Stimulated activated CD8-positive, alpha-beta memory T cell treated with anti-CD3 and anti-CD28 coated beads, Interleukin-4, amount 100 ng/mL, for 48 hours (primary cell): ENCODE measurements at regions not wholly inside any gene's neighbourhood (a gene's known extent, or its start where the extent isn't known, plus 50 kb on each side); places are given as distances from the start of the nearest gene placed in this dataset.

Experiments
- DNase-seq: peaks from one replicate; pipeline ENCODE4 v3.0.0-alpha.2; 2020

DNA sequence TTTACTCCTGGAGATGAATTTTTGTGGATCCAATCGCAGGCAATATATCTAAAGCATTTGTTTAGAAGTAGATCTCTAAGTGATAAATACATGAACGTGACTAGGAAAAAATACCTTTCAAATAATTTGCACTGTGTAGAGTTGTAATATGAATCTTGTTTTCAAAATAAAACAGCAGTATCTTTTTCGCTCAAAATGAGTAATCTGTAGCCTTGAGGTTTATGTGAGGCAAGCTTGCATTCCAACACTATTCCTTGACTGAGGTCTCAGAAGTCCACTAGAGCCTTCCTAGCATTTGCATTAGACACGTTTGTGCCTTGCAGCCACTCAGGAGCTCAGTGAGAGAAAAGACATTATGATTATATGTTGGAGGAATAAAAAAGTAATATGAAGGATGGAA, 138.3 kb upstream of the ROBO1 start:
- no peak for DNase-seq

DNA sequence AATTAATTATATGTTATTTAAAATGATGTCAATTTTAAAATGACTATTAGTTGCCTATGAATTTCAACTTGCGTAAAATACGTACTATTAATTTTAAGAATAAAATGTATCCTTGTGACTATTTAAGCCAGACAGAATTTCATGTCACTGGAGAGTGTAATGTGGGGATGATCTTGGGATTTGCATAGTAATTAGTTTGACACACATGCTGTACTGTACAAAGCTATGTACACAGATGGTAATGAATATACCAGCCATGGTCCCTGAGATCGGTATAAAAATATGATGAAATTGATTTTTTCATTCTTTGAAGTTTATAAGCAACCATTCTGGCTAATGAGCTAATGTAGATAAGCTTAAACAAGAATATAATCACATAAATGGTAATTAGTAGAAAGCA, 134.4 kb upstream of the ROBO1 start:
- DNase-seq: no peak

DNA sequence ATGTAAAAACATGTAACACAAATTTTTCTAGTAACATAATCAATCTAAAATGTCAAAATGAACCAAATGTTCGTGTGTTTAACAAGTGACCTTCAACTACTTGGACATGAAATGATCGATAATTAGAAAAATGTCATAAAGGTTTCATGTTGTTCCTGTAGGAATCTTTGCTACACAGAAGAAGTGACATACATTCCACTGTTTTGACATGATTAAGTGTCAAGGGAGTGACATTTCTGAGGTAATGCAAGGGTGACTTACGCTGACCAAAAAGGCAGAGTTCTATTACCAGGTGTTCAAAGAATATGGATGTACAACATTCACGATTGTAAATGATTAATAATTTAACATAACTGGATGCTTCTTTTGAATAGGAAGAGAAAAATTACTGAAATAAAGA, 131.1 kb upstream of the ROBO1 start:
- no peak for DNase-seq

DNA sequence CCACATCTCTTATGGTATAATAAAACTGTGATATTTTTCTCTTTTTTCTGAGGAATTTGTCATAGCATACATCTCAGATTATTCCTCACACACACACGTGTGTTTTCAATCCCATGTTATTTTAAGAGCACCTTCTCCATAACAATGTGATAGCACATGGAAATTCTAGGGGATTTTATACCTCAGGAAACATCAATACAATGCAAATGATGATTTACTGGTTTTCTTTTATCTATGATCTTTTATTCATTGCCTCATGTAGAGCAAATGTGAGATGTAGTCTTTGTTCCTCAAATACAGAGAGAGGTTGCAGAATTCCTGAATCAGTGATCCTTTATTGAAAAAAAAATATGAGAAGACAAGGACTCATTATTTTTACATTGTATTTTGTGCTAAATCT, 128.3 kb upstream of the ROBO1 start:
- no peak for DNase-seq

DNA sequence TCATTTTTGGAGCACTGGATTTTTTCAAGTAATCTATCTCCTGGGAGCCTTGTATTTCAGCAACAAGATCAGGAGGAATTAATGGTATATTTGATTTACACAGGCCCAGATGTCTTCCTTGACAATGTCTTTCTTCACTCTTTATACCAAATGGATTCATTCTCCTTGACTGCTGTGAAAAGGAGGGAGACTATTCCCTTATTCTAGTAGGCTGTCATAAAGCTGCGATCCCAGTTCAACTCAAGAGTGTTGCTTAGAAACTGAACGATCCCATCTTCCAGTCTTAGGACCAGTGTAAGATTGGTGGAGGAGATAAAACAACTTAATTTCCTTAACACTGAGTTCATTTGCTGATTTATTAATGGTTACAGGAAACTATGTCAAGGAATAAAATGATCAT, 119.4 kb upstream of the ROBO1 start:
- no peak for DNase-seq

DNA sequence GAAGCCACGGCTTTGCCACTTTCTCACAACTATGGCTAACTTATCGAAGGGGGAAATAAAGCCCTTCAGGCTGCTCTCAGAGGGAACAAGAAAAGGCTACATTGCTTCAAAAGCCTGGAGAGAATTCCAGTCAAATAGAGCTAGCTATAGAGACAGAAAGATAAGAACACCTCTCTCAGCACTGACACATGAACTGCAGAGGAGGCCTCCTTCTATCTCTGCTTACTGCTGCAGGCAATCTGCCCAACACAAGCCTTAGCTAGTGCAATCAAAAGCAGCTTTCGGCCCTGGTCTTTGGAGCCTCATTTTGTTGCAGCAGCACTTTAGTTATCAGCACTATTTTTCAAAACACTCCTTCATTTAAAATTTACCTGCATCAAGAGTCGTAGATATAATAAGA, 118.4 kb upstream of the ROBO1 start:
- no peak for DNase-seq

DNA sequence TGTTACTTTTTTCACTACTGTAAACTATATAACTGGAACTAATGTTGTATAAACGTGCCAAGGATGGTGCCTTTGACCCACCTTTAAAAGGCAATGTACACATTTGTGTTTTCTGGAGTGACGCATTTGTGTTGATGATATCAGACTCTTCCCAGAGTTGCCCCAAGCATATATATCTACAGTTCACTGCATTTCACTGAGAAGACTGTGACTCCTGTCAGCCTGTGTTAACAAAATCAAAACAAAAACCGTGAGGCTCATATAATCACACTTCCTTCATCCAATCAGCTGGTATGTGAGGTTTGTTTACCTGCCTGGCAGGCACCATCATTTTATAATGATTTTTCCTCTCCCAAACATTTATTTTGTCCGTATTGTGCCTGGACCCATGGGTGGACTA, 117.6 kb upstream of the ROBO1 start:
- DNase-seq: no peak

DNA sequence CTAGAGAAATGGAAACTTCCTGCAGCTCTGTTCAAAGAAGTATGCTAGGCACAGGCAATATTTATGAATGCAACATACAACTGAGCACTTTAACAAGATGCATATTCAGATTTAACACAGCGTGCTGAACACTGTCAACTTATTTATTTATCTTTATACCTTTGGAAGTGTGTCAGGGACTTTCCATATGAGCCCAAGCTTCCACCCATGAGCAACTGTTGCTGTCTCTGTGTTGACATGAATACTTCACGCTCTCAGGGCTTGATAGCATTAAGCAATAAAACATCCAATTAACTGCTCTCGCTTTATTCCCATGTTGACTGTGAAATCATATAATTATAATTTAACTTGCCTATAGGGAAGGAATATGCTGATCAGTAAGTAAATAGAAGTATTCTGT, 116.6 kb upstream of the ROBO1 start:
- DNase-seq: no peak

DNA sequence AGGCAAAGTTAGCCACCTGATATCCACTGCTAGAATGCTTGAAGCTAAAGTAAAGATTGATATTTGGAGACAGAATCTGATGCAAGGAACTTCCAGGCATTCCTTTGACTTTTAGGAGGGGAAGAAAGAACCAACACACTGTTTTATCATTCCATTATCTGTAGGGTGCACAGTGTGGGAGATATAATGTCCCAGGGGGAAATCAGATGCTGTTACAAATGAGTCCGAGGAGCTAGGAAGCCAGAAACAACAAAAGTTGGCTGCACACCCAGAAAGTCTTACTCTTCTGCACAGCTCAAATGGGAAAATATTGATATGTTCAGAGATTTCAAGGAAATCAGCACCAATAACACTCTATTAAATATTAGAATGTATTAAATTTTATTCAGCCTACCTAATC, 113.6 kb upstream of the ROBO1 start:
- no peak for DNase-seq

DNA sequence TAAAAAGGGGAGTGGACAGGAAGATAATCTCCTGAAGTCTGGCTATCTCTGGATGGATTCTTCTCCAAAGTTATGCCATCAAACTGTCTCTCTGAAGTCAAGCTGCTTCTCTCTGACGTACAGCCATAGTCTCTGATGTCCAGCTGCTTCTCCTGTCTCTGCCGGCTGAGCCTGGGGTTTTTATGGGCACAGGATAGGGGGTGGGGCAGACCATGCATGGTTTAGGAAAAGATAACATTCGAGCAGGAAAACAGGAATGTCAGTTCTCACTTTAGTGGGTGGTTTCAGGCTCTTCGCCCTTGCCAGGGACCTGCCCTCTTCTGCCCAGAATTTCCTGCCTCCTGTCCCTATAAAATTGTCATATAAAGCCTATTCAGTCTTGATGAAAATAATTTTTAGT, 110.9 kb upstream of the ROBO1 start:
- DNase-seq: no peak

DNA sequence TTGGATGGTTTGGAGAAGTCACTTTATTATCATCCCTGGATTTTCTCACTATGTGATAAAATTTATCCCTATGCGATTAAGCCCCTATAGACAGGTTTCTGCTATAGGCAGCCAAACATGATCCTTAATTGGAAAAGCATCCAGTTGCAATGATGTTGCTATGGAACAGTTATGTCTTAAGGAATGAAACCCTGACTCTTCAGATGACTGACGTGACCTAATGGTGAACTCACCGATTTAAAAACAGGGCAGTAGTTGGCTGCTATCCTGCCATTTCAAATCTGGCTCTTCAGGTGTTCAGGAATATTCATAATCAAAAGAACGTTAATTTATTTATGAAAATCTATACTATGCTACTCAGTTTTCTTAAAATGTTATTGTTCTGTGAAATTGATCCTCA, 106.8 kb upstream of the ROBO1 start:
- DNase-seq: no peak

DNA sequence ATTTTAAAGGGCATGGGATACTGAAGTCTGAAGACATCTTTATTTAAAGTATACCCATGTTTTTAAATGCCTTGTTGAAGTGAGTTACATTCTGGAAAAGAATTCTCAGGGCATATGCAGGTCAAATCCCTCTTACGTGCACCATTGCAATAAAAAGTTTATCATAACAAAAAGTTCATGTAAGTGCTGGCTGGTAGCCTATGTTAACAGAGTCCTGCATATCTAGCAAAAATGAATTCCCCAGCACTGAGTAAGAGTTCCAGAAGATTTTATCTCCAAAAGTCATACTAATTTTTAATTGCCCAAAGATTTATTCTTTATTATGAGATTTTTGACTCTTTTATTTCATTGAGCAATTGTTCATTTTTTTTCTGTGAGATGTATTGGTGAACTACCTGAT, 104.7 kb upstream of the ROBO1 start:
- no peak for DNase-seq

DNA sequence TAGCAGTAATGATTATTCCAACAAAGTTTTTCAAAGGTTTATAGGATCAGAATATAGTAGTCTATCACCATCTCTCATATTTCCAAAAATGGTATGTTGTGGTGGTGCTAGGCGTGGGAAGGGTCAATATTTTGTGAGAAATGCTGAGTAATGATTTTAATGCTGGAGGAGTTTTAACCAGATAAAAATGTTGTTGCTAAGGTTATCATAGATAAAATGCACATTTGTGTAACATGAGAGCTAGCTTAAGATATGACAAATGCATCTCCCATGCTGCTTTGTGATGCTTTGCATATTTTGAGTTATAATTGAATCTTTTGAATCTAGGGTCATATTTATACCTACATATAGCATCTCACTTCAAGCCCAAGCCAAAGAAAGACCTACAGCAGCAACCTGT, 103.9 kb upstream of the ROBO1 start:
- no peak for DNase-seq

DNA sequence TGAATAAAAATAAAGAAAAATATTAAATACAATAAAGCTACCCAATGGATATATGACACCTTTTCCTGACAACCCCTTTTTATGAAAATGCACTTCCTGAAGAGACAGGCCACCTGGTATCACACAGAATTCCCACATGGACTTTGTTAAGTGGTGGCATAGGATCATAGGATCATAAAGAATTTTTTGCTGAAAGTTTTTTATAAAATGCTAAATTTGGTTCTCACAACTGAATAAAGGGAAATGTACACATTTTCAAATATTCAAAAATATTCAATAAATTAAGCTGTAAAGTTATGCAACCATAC, 102.5 kb upstream of the ROBO1 start:
- no peak for DNase-seq

DNA sequence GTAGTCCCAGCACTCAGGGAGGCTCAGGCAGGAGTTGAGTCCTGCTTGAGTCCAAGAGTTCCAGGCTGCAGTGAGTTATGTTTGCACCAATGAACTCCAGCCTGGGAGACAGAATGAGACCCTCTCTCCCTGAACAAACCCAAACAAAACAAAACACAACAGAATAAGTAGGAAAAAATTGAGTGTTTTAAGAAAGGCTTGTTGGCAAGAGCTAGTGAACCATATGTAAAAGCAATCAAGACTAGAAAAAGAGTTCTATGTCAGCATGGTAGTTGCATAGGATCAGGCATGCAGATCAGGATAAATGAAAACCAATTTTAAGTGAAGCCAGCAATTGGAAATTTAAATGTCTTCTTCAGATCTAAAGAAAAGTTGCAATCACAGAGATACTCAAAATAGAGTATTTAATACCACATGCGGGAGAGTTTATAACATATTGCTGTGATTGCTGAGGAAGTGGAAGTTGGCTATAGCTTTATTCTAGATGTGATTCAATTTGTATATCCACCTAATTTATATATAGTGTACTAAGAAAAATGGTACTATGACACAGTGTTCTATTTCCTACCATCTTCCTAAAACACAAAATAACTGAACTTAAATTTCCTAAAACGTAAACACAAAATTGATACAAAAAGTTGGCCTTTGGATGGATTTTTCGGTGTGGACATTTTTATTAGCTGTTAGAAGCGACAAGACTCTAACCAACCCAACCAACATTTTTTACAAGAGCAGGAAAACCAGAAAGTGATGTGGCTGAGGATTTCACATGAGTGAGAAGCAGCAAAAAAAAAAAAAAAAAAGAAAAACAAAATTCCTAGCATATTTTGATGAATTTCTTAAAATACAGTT, 101.9 kb upstream of the ROBO1 start:
- DNase-seq: no peak

DNA sequence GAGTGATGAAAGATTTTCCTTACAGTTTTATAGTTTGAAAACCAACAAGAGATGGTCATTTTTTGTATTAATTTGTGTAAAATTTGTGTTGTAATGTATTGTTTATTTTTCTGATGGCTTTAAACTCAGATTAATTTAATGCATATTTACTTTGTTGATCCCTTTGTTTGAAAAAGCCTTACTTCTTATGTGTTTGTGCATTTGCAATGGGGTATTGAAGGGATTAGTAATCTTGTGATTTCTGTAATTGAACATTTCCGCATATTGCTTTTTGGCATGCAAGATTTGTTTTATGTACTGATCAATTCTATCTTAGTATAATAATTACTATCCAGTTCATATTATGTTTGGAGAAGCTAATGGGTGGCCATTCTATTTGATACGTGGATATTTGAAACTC, 98.4 kb upstream of the ROBO1 start:
- no peak for DNase-seq

DNA sequence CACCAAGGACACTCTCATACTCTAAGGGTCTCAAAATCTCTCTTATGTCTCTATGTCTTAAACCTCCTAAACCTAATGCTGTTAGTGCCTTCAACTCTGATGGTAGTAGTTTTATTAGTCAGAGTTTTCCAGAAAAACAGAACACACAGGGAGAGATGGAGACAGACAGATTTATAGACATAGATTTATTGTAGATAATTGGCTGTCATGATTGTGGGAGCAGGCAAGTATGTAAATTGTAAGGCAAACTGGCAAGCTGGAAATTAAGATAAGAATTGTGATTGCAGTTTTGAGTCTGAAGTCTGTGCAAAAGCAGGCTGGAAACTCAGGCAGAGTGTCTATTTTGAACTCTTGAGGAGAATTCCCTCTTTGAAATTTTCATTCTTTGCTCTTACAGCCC, 96.3 kb upstream of the ROBO1 start:
- no peak for DNase-seq

DNA sequence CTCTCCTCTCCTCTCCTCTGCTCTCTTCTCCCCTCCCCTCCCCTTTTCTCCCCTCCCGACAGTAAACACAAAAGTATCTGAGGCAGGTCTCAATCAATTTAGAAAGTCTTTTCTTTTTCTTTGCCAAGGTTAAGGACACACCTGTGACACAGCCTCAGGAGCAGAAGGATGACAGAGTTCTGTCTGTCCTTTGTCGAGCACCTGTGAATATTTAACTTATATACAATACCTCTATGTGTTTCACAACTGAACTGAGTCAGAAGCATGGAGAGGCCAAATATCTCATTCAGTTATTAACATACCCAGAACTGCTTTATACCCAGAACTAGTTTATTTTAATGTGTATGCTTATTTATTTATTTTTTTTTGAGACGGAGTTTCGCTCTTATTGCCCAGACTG, 81.1 kb upstream of the ROBO1 start:
- no peak for DNase-seq

DNA sequence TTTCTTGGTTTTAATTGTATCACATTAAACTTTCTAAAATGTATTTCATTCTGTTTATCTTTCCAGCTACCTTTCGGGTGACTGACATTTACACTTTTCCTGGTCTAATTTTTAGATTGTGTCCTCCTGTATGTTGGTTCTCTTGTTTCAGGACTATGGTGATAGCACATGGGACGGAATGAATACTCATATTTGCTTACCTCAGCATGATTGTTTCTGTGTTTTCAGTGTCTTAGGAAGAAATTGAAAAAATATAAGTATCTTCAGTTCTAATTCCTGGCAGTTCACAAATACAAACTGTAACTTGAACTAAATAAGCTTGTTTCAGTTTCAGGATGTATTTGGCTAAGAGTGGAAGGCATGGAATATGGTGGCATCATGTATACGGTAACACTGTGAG, 80.1 kb upstream of the ROBO1 start:
- no peak for DNase-seq

DNA sequence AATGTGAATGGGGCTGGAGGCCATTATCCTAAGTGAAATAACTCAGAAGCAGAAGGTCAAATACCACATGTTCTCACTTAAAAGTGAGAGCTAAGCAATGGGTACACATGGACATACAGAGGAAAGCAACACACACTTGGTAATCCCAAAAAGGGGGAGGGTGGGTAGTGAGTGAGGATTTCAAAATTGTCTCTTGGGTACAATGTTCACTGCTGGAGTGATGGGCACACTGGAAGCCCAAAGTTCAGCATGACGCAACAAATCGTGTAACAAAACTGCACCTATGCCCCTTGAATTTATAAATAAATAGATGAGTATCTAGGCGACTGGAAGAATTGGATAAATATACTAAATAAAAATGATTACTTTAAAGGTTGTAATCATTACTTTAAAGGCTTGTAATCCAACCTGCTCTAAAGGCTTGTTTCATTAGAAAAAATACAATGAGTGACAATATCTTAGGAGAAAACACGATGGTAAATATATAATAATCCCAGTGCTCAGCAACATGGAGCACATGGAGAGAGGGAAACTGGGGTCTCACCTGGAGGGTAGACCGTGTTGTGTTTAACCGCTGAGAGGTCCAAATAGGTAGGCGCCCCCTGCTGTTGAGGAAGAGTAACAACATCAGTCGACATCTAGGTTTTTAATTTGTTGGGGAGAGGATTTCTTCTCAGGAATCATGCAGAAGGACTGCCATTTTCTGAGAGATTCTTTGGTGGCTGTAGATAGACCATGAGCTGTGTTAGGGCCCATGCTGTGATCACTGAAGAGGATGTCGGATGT, 78.5 kb upstream of the ROBO1 start:
- no peak for DNase-seq

DNA sequence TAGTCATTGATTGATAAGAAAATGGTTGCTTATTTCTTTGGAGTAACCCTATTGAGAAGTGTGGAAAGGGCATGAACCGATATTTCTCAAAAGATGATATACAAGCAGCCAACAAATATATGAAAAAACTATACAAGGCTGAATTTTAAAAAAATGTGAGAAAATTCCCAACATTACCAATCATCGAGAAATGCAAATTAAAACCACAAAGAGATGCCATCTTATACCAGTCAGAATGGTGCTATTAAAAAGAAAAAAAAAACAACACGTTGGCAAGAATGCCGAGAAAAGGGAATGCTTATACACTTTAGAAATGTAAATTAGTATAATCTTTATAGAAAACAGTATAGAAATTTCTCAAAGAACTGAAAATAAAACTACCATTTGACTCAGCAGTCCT, 77.7 kb upstream of the ROBO1 start:
- DNase-seq: no peak

DNA sequence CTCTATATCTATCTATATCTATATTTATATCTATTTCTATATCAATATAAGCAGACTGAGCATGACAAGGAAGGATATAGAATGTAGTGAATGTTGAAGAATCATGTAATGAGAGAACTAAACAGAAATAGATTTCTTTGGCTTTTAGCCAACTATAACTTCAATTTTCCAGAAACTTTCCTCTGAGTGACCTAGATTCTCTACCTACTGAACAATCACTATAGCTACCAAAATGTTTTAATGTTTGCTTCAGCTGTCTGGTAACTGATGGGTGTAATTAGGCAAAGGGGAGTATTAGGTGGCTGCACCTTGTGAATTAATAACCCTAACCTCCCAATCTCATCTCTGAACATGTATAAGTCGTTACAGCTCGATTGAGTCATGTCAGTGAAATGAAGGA, 76.4 kb upstream of the ROBO1 start:
- DNase-seq: no peak

DNA sequence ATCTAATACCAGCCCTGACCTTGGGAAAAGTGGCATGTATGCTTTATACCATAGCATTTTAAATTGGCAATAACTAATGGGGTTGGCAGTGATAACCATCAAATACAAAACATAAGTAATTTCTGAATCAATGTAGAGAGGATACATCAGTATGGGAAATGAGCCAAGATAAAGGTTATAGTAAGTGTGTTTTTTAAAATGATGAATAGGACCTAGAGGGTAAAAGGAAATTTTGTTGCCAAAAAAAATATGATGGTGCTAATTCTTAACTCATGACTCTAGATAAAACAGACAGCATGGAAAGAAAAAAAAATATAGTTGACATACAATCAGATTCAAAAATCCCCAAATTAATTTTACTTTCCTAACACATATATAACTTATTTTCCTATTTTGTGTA, 75.4 kb upstream of the ROBO1 start:
- DNase-seq: no peak

DNA sequence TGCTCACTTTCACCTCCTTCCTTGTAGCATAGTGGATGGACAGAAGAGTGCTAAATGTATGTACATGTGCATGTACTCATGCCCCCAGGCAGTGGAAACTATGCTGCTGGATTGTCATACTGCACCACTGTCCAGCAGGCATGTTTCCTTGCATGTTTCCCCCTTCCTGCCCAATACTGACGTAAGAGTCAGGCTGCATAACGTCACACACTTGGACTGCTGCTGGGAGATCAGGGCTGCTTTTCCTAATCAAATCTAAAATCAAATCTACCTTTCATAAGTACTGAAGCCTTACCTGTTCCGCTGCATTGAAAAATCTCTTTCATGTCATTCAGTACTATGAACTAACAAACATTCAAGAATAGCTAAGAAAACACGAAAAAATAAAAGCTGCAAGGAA, 67.9 kb upstream of the ROBO1 start:
- DNase-seq: no peak

DNA sequence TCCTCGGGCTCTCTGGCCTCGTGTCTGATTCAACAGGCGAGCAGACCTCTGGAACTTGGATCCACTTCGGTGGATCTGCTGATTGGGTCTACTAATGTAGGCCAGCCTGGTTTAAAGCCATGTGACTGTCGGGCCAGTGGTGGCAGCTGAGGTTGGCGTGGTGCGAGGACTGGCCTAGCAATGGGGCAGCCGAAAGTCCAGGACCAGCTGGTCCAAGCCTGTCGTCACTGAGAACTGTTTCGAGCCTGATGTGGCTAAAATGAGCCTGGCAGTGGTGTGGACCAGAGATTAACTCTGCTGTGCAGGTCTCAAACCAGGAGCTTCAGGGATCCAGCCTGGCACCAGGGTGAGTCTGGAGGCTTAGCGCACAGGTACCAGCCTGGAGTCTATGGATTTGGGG, 56.4 kb upstream of the ROBO1 start:
- DNase-seq: no peak
